HG03575 (cell line): ENCODE measurements at regions not wholly inside any gene's neighbourhood (a gene's known extent, or its start where the extent isn't known, plus 50 kb on each side); places are given as distances from the start of the nearest gene placed in this dataset.
"Not testable (repeated sequence)": the region's sequence is repeated elsewhere in the genome, so short reads cannot be mapped to it uniquely, and the experiment has no call there.

Experiments
- ATAC-seq: cut with Tn5 transposase; IDR thresholded peaks from one replicate; pipeline ENCODE4 v1.9.1; 2021; ENCODE audit not compliant: unreplicated experiment, insufficient number of reproducible peaks, low FRiP score; ENCODE audit errors: extremely low read depth

GRCh38 chr4:81606801-81607501, 135.2 kb upstream of the RASGEF1B start:
- no peak for ATAC-seq

DNA sequence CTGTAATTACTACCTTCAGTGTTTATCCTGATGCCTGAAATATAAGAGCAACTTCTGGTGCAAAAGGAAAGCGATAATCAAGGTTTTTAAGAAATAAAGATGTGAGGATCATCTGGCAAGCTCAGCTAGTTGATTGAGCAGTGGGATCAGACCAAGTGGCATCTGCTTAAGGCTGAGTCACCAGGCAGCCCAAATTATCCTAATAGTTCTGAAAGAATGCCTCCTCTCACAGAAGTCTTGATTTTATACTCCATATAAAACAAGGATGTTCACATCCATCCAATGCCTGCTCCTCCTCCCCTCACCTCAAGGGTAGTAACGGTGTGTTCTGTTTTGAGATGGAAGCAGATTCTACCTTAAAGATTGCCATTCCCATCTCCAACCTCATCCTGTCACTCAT, 134.5 kb upstream of the RASGEF1B start:
- no peak for ATAC-seq

DNA sequence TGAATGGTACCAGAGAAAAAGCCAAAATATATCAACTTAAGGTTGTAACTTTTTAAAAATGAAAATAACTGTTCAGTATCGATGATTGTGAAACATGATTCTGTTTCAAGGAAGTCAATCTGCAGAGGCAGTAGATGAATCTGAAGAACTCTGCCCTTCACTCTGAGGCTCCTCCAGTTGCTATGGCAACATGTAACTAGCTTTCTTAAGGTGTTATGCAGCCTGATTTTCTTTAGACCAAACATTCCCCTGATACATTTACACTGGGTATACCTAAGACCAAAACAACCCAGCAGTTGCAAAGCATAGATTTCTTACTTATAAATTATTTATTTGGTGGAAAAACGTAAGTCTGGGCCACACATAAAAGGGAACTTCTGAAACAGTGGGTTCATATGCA, 133.6 kb upstream of the RASGEF1B start:
- ATAC-seq, result no peak

DNA sequence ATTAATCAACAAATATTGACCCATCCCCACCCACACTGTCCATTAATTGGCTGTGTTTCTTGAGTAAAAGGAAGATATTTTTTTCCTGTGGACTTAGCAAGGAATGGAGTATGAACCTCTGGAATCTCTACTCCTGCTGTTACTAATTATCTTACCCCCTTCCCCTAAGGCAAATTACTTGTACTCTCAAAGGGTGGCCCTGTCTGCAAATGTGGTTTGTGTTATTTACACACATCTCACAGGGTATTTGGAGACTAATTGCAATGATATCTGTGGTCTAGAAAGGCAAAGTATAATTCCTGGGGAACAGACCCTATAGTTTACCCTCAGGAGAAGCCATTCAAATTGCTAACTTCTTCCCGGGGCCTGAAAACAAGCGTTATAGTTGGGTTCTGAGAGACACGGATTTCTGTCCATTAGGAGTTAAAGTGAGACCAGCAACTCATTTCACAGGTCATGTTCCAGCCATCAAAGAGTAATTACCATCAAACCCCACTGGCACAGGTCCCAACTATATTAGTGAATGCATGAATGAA, 133.0 kb upstream of the RASGEF1B start:
- ATAC-seq, result no peak

- no peak for ATAC-seq
Measured at GRCh38 chr4:81602854-81603253, 131.1 kb upstream of the RASGEF1B start.

DNA sequence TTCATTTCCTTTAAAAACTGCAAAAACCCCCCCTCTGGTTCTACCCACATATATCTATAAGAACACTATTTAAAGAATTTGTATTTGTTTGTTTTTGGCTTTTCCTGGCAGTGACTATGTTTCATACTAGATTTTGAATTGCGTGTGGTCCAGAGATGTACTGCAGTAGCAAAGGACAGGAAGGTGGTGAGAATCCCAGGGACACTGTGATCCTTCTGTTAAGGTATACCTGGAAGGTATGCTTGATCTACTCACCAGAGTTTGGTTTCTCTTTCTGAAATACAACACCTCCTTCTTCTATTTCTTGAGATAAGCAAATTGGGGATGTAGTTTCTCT, 129.6 kb upstream of the RASGEF1B start:
- ATAC-seq, result no peak

GRCh38 chr4:81600520-81601357, 129.0 kb upstream of the RASGEF1B start:
- no peak for ATAC-seq

DNA sequence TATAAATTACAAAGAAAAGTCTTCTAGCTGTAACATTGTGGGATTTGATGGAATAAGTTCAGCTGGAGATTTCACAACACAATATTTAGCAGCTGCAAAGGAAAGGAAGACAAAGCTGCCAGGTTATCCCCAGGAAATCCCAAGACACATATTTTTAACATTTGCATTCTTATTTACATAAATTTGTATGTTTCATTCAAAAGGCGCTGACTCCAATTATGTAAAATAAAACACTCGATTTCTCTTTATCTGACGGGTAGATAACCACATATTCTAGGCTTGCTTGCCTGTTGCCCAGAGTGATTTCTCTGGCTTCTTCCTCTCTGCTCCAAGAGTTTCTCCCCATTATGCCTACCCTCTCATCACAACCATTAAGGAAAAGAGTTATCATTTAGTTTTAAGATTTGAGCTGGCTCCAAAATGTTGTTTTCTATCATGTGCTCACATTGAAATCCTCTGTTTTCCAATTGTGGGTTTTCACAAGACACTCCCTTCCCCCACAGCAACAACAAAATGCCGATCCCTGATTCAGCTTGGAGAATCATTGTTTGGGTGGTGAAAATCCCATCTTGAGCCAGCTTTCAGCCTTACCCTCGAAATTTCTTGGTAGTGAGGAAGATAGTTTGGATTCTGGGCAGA, 128.2 kb upstream of the RASGEF1B start:
- ATAC-seq, result no peak

DNA sequence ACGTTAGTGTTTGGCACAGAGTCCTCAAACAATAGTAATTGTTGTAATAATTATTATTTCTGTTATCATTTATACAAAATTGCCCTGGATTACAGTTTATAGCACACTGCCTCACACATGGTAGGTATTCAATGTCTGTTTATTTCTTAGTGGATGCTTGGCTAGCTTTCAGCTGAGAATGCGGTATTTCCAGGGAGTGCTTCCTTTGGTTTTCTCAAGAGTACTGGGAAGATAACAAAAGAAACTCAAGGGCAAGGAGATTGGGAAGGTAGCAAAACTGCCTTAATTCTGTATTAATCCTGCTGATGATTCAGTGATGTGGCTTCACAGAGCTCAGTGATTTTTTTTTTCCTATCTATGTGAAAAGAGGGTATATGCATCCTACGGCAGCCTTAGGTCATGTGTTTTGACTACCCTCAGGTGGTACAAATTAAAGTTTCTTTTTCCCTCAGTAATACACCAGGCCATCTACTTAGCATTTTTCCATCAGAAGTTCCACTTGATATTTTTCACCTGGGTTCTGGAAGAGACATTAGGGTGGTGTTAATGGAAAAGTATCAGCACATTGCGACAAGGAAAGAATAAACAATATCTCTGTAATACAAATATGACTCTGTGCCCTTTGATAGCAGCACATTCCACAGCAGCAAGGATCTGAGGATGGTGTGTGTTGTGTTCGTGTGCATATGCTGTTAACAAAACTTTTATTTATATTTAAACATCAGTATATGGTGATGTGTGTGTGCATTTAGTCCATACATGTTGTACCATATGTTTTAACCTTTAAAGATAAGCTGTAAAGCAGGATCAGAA, 124.3 kb upstream of the RASGEF1B start:
- ATAC-seq, result no peak

GRCh38 chr4:81595287-81595686, 123.6 kb upstream of the RASGEF1B start:
- no peak for ATAC-seq

GRCh38 chr4:81594490-81595159, 122.9 kb upstream of the RASGEF1B start:
- no peak for ATAC-seq

DNA sequence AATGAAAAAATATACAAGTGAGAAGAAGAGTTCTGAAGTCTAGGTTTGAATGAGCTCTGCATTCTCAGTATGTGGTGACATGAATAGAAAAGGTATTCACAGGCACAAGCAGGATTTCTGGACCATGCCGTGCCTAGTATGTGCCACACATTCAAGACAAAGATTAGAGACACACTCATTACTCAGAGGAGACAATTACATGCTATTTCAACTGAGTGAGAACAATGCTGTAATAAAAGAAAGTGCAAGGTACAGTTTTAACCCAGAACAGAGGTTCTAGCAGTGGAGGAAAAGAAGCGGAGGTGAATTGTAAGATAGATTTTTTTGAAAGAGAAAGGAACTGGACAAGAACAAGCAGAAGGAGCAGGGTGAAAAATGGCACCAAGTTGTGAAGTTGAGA, 121.0 kb upstream of the RASGEF1B start:
- ATAC-seq, result no peak

GRCh38 chr4:81590596-81590995, 118.9 kb upstream of the RASGEF1B start:
- ATAC-seq, result no peak

GRCh38 chr4:81589262-81589661, 117.6 kb upstream of the RASGEF1B start:
- ATAC-seq, result no peak

DNA sequence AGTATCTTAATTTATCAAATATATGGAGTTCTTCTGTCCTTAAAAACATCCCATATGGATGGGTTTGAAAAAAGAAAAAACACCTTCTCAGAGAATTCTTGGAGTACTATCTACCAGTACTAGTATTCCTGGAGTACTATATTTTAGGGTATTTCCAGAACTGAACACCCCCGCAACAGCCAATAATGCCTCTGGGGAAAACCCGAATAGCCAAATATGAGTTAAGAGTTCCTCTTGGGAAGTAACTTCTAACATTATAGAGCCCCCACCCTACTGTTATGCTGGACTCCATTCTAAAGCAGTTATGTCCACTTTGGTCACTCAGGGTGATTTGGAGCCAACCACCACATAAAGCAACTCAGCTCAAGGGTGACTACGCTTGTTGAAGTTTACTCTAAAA, 115.0 kb upstream of the RASGEF1B start:
- no peak for ATAC-seq

GRCh38 chr4:81580994-81581374, 109.3 kb upstream of the RASGEF1B start:
- ATAC-seq, result not testable (repeated sequence)

- ATAC-seq, result no peak
Measured at GRCh38 chr4:81580346-81580993, 108.8 kb upstream of the RASGEF1B start.

- ATAC-seq, result no peak
Measured at GRCh38 chr4:81577392-81577791, 105.7 kb upstream of the RASGEF1B start.
